ENCODE measurements at regions not wholly inside any gene's neighbourhood (a gene's known extent, or its start where the extent isn't known, plus 50 kb on each side); places are given as distances from the start of the nearest gene placed in this dataset.
"Not testable (repeated sequence)": the region's sequence is repeated elsewhere in the genome, so short reads cannot be mapped to it uniquely, and the experiment has no call there.

GRCh38 chr2:48219555-48220436 is 94.7 kb upstream of the FOXN2 start:
- no peak for DNase-seq (ENCODE audit: low read depth in 3 of 3)

- no peak for DNase-seq (ENCODE audit: low read depth in 3 of 3)
Observed at GRCh38 chr2:48220501-48220900, 94.0 kb upstream of the FOXN2 start.

- no peak for DNase-seq (ENCODE audit: low read depth in 3 of 3)
Observed at GRCh38 chr2:48221846-48222516, 92.5 kb upstream of the FOXN2 start.

- DNase-seq (ENCODE audit: low read depth in 3 of 3): no peak
Observed at GRCh38 chr2:48227617-48228344, 86.7 kb upstream of the FOXN2 start.

- DNase-seq (ENCODE audit: low read depth in 3 of 3): no peak
Observed at GRCh38 chr2:48228345-48228684, 86.2 kb upstream of the FOXN2 start.

GRCh38 chr2:48229063-48229462 is 85.4 kb upstream of the FOXN2 start:
- DNase-seq (ENCODE audit: low read depth in 3 of 3): no peak

- DNase-seq (ENCODE audit: low read depth in 3 of 3): no peak
Observed at GRCh38 chr2:48230834-48231233, 83.6 kb upstream of the FOXN2 start.

GRCh38 chr2:48232351-48232750 is 82.1 kb upstream of the FOXN2 start:
- no peak for DNase-seq (ENCODE audit: low read depth in 3 of 3)

- no peak for DNase-seq (ENCODE audit: low read depth in 3 of 3)
Observed at GRCh38 chr2:48233005-48233404, 81.5 kb upstream of the FOXN2 start.

- DNase-seq (ENCODE audit: low read depth in 3 of 3): not testable (repeated sequence)
Observed at GRCh38 chr2:48233824-48234223, 80.7 kb upstream of the FOXN2 start.

- DNase-seq (ENCODE audit: low read depth in 3 of 3): no peak
Observed at GRCh38 chr2:48235076-48235475, 79.4 kb upstream of the FOXN2 start.

- DNase-seq (ENCODE audit: low read depth in 3 of 3): no peak
Observed at GRCh38 chr2:48238381-48238780, 76.1 kb upstream of the FOXN2 start.

- no peak for DNase-seq (ENCODE audit: low read depth in 3 of 3)
Observed at GRCh38 chr2:48240912-48241311, 73.6 kb upstream of the FOXN2 start.

- no peak for DNase-seq (ENCODE audit: low read depth in 3 of 3)
Observed at GRCh38 chr2:48247206-48247605, 67.3 kb upstream of the FOXN2 start.

GRCh38 chr2:48248251-48248933 is 66.1 kb upstream of the FOXN2 start:
- DNase-seq (ENCODE audit: low read depth in 3 of 3): peak in 1 of 3 donors; percentile 8

- DNase-seq (ENCODE audit: low read depth in 3 of 3): no peak
Observed at GRCh38 chr2:48249025-48249424, 65.5 kb upstream of the FOXN2 start.

GRCh38 chr2:48249631-48250473 is 64.6 kb upstream of the FOXN2 start:
- DNase-seq (ENCODE audit: low read depth in 3 of 3): no peak

- no peak for DNase-seq (ENCODE audit: low read depth in 3 of 3)
Observed at GRCh38 chr2:48250474-48250844, 64.0 kb upstream of the FOXN2 start.

- DNase-seq (ENCODE audit: low read depth in 3 of 3): no peak
Observed at GRCh38 chr2:48250943-48251342, 63.5 kb upstream of the FOXN2 start.

GRCh38 chr2:48251437-48252148 is 62.9 kb upstream of the FOXN2 start:
- DNase-seq (ENCODE audit: low read depth in 3 of 3): no peak

- no peak for DNase-seq (ENCODE audit: low read depth in 3 of 3)
Observed at GRCh38 chr2:48253301-48253700, 61.2 kb upstream of the FOXN2 start.

All from stimulated activated CD4-positive, alpha-beta T cell treated with anti-CD3 and anti-CD28 coated beads, TNF-alpha, amount 100 ng/mL, for 48 hours (primary cell).